NCI-H2171 (cell line): ENCODE measurements at regions not wholly inside any gene's neighbourhood (a gene's known extent, or its start where the extent isn't known, plus 50 kb on each side); places are given as distances from the start of the nearest gene placed in this dataset.
"Not testable (repeated sequence)": the region's sequence is repeated elsewhere in the genome, so short reads cannot be mapped to it uniquely, and the experiment has no call there.

ENCODE experiments used
- DNase-seq: peaks from one replicate; lab custom pipeline; 2025; lab: John Stamatoyannopoulos, UW

GRCh38 chr3:125645616-125646015 lies 50.3 kb upstream of the OSBPL11 start:
- no peak for DNase-seq

- no peak for DNase-seq
Observed at GRCh38 chr3:125646581-125646980, 51.3 kb upstream of the OSBPL11 start.

- no peak for DNase-seq
Observed at GRCh38 chr3:125647318-125648014, 52.2 kb upstream of the OSBPL11 start.

- no peak for DNase-seq
Observed at GRCh38 chr3:125651244-125651643, 55.9 kb upstream of the OSBPL11 start.

GRCh38 chr3:125652349-125652748 lies 57.1 kb upstream of the OSBPL11 start:
- no peak for DNase-seq

GRCh38 chr3:125654526-125654925 lies 59.2 kb upstream of the OSBPL11 start:
- DNase-seq: no peak

- no peak for DNase-seq
Observed at GRCh38 chr3:125662675-125663074, 67.4 kb upstream of the OSBPL11 start.

- DNase-seq: no peak
Observed at GRCh38 chr3:125670352-125670751, 75.1 kb upstream of the OSBPL11 start.

- DNase-seq: no peak
Observed at GRCh38 chr3:125670945-125671344, 75.6 kb upstream of the OSBPL11 start.

- DNase-seq: no peak
Observed at GRCh38 chr3:125671461-125672243, 76.4 kb upstream of the OSBPL11 start.

GRCh38 chr3:125675791-125676190 lies 80.5 kb upstream of the OSBPL11 start:
- no peak for DNase-seq

GRCh38 chr3:125679258-125679657 lies 84.0 kb upstream of the OSBPL11 start:
- DNase-seq: no peak

GRCh38 chr3:125681146-125681545 lies 85.8 kb upstream of the OSBPL11 start:
- no peak for DNase-seq

GRCh38 chr3:125681906-125682305 lies 86.6 kb upstream of the OSBPL11 start:
- not testable (repeated sequence) for DNase-seq

GRCh38 chr3:125682610-125683009 lies 87.3 kb upstream of the OSBPL11 start:
- DNase-seq: not testable (repeated sequence)

GRCh38 chr3:125683067-125683829 lies 88.0 kb upstream of the OSBPL11 start:
- no peak for DNase-seq

GRCh38 chr3:125684199-125684598 lies 88.9 kb upstream of the OSBPL11 start:
- no peak for DNase-seq

GRCh38 chr3:125685741-125686140 lies 90.4 kb upstream of the OSBPL11 start:
- DNase-seq: not testable (repeated sequence)

- no peak for DNase-seq
Observed at GRCh38 chr3:125692361-125692760, 97.1 kb upstream of the OSBPL11 start.

- no peak for DNase-seq
Observed at GRCh38 chr3:125693887-125694286, 98.6 kb upstream of the OSBPL11 start.

GRCh38 chr3:125694761-125695294 lies 99.5 kb upstream of the OSBPL11 start:
- no peak for DNase-seq

GRCh38 chr3:125695688-125696087 lies 100.4 kb upstream of the OSBPL11 start:
- no peak for DNase-seq
